IMR-90 (cell line): ENCODE measurements at regions not wholly inside any gene's neighbourhood (a gene's known extent, or its start where the extent isn't known, plus 50 kb on each side); places are given as distances from the start of the nearest gene placed in this dataset.

Experiments
- ATAC-seq: fragments of 200-7000 bp; cut with Tn5 transposase; 2 replicates; pipeline ENCODE4 v1.9.1; 2020; ENCODE audit warnings: low read depth, mild to moderate bottlenecking, moderate library complexity
- BruUV-seq: library from RNA; stranded (reverse); fragments of 400-500 nt; replicated peaks from 2 replicates; lab custom pipeline; 2021; lab: Mats Ljungman, UMichigan
- CTCF ChIA-PET: fragments of 300-600 bp; formaldehyde crosslinking; extraction: SDS; loops from one replicate; lab custom pipeline; 2021; ENCODE audit warnings: antibody characterized with exemption; lab: Yijun Ruan, JAX
- POLR2A ChIA-PET: fragments of 300-600 bp; sonication (Branson Sonifier 250); formaldehyde crosslinking; loops from one replicate; lab custom pipeline; 2022; ENCODE audit warnings: antibody characterized with exemption; ENCODE audit not compliant: unreplicated experiment; lab: Charles Lee
- DNase-seq: peaks from one replicate; pipeline ENCODE4 v3.0.0; 2013
- H2AFZ ChIP-seq: replicated peaks from 2 replicates; pipeline ENCODE3; 2013; ENCODE audit warnings: low read length, mild to moderate bottlenecking; ENCODE audit not compliant: poor library complexity
- H2AK5ac ChIP-seq: 2 replicates; pipeline ENCODE4 v1.6.1; 2013; ENCODE audit warnings: low read depth, low read length, inconsistent platforms
- H2AK9ac ChIP-seq: replicated peaks from 2 replicates; pipeline ENCODE3; 2013; ENCODE audit warnings: mild to moderate bottlenecking, low read depth, low read length, moderate library complexity; ENCODE audit not compliant: poor library complexity
- H2BK120ac ChIP-seq: 2 replicates; pipeline ENCODE4 v1.6.1; 2013; ENCODE audit warnings: low read depth, low read length, inconsistent platforms
- H2BK15ac ChIP-seq: 3 replicates; pipeline ENCODE4 v1.6.1; 2013; ENCODE audit warnings: low read depth, low read length, inconsistent platforms
- H2BK20ac ChIP-seq: 2 replicates; pipeline ENCODE4 v1.6.1; 2013; ENCODE audit warnings: low read depth, mild to moderate bottlenecking, inconsistent platforms, low read length, moderate library complexity
- H2BK5ac ChIP-seq: 2 replicates; pipeline ENCODE4 v1.6.1; 2013; ENCODE audit warnings: mild to moderate bottlenecking, low read depth, low read length, inconsistent platforms; ENCODE audit not compliant: poor library complexity, severe bottlenecking
- H3K14ac ChIP-seq: replicated peaks from 2 replicates; pipeline ENCODE4 v1.6.1; 2013; ENCODE audit warnings: low read depth, low read length, inconsistent platforms
- H3K18ac ChIP-seq: 2 replicates; pipeline ENCODE4 v1.6.1; 2013; ENCODE audit warnings: low read depth, low read length, control low read depth
- H3K23ac ChIP-seq: 2 replicates; pipeline ENCODE4 v1.6.1; 2013; ENCODE audit warnings: low read depth, low read length, inconsistent platforms
- H3K27ac ChIP-seq: 2 replicates; pipeline ENCODE4 v1.5.1; 2013; ENCODE audit warnings: mild to moderate bottlenecking, control low read depth, low read length; ENCODE audit not compliant: insufficient read depth
- H3K27me3 ChIP-seq: 2 replicates; pipeline ENCODE4 v1.6.1; 2013; ENCODE audit warnings: low read length; ENCODE audit not compliant: control insufficient read depth, insufficient read depth
- H3K36me3 ChIP-seq: 2 replicates; pipeline ENCODE4 v1.6.1; 2013; ENCODE audit warnings: low read length, mixed read lengths; ENCODE audit not compliant: control insufficient read depth, insufficient read depth
- H3K4ac ChIP-seq: 2 replicates; pipeline ENCODE4 v1.6.1; 2013; ENCODE audit warnings: low read depth, low read length, inconsistent platforms
- H3K4me1 ChIP-seq: 2 replicates; pipeline ENCODE4 v1.6.1; 2013; ENCODE audit warnings: low read length, mixed read lengths; ENCODE audit not compliant: control insufficient read depth, insufficient read depth
- H3K4me2 ChIP-seq: 2 replicates; pipeline ENCODE4 v1.6.1; 2013; ENCODE audit warnings: low read depth, mild to moderate bottlenecking, control low read depth, low read length, moderate library complexity
- H3K4me3 ChIP-seq: 2 replicates; pipeline ENCODE4 v1.5.1; 2013; ENCODE audit warnings: low read depth, mild to moderate bottlenecking, control low read depth, low read length, moderate library complexity; ENCODE audit not compliant: insufficient read depth
- H3K56ac ChIP-seq: 2 replicates; pipeline ENCODE4 v1.6.1; 2013; ENCODE audit warnings: low read length, inconsistent platforms; ENCODE audit not compliant: insufficient read depth; ENCODE audit errors: extremely low read depth
- H3K79me1 ChIP-seq, 2 experiments: 2 replicates each; pipeline ENCODE4 v1.6.1; 2013; ENCODE audit warnings: low read length in 2 of 2, inconsistent platforms in 1 of 2, low read depth in 1 of 2
- H3K9ac ChIP-seq: 2 replicates; pipeline ENCODE4 v1.6.1; 2013; ENCODE audit warnings: low read depth, low read length, control low read depth
- H3K9me1 ChIP-seq: 2 replicates; pipeline ENCODE4 v1.6.1; 2013; ENCODE audit warnings: low read length, inconsistent platforms; ENCODE audit not compliant: insufficient read depth
- H3K9me3 ChIP-seq: 2 replicates; pipeline ENCODE4 v1.6.1; 2013; ENCODE audit warnings: low read length; ENCODE audit not compliant: control insufficient read depth, insufficient read depth
- H4K20me1 ChIP-seq: 2 replicates; pipeline ENCODE4 v1.6.1; 2013; ENCODE audit warnings: low read length, inconsistent platforms; ENCODE audit not compliant: insufficient read depth
- H4K5ac ChIP-seq: 2 replicates; pipeline ENCODE4 v1.6.1; 2013; ENCODE audit warnings: mild to moderate bottlenecking, low read depth, low read length, control low read depth
- H4K8ac ChIP-seq, 2 experiments: 2 replicates each; pipeline ENCODE4 v1.6.1; 2013; ENCODE audit warnings: low read depth in 2 of 2, low read length in 2 of 2, control low read depth in 1 of 2, inconsistent platforms in 1 of 2
- H4K91ac ChIP-seq: 2 replicates; pipeline ENCODE4 v1.6.1; 2013; ENCODE audit warnings: low read depth, low read length, inconsistent platforms; ENCODE audit not compliant: insufficient read depth
- BHLHE40 ChIP-seq: fragments of 150-350 bp; IDR thresholded peaks from 2 replicates; pipeline ENCODE4 v1.6.1; 2016; ENCODE audit warnings: mild to moderate bottlenecking, low read depth, low read length
- CHD1 ChIP-seq: IDR thresholded peaks from 2 replicates; pipeline ENCODE4 v1.6.1; 2012; ENCODE audit warnings: low read depth, low read length, improper control_type of control experiment
- FOS ChIP-seq: fragments of 150-350 bp; IDR thresholded peaks from 2 replicates; pipeline ENCODE4 v1.6.1; 2016; ENCODE audit warnings: low read depth, low read length
- MXI1 ChIP-seq: IDR thresholded peaks from 2 replicates; pipeline ENCODE4 v1.6.1; 2012; ENCODE audit warnings: low read depth, mild to moderate bottlenecking, low read length, moderate library complexity, borderline replicate concordance
- POLR2A ChIP-seq: IDR thresholded peaks from 2 replicates; pipeline ENCODE4 v1.6.1; 2012; ENCODE audit warnings: mild to moderate bottlenecking, low read depth, low read length
- RAD21 ChIP-seq: IDR thresholded peaks from 2 replicates; pipeline ENCODE4 v1.6.1; 2012; ENCODE audit warnings: low read length, improper control_type of control experiment
- RFX5 ChIP-seq: IDR thresholded peaks from 2 replicates; pipeline ENCODE4 v1.8.0; 2012; ENCODE audit warnings: low read depth, mild to moderate bottlenecking, low read length, moderate library complexity
- SMC3 ChIP-seq: fragments of 150-350 bp; IDR thresholded peaks from 2 replicates; pipeline ENCODE4 v1.6.1; 2016; ENCODE audit warnings: low read depth, mild to moderate bottlenecking, antibody characterized with exemption, low read length, moderate library complexity
- WGBS, 2 experiments: methylation state at CpG; one replicate each; pipeline versions ENCODE4 v1.1.5 to v1.1.7; 2013; ENCODE audit warnings: missing lambda C conversion rate in 2 of 2; ENCODE audit not compliant: insufficient read length in 1 of 2; ENCODE audit errors: extremely low coverage in 2 of 2; 5-methylcytosine and 5-hydroxymethylcytosine counted together
- dilution Hi-C: fragments of 300-500 bp; cut with HindIII; formaldehyde crosslinking; loops from one replicate; pipeline ENCODE4 v1.14.3; 2018; ENCODE audit warnings: low sequenced_read_pairs; ENCODE audit not compliant: unreplicated experiment
- in situ Hi-C: fragments of 300-500 bp; cut with MboI; formaldehyde crosslinking; loops from 3 replicates; pipeline ENCODE4 v1.14.3; 2019; ENCODE audit warnings: low sequenced_read_pairs, inconsistent platforms, mixed read lengths
- intact Hi-C: fragments of 100-400 bp; cut with micrococcal nuclease; formaldehyde crosslinking; loops from 2 replicates; pipeline ENCODE4 v1.10.0; 2022
- TF ChIP-seq, protein P1 (sequence below): fragments of 150-350 bp; IDR thresholded peaks from 2 replicates; pipeline ENCODE4 v1.6.1; 2016; ENCODE audit warnings: low read depth, mild to moderate bottlenecking, low read length, moderate library complexity, borderline replicate concordance

DNA sequence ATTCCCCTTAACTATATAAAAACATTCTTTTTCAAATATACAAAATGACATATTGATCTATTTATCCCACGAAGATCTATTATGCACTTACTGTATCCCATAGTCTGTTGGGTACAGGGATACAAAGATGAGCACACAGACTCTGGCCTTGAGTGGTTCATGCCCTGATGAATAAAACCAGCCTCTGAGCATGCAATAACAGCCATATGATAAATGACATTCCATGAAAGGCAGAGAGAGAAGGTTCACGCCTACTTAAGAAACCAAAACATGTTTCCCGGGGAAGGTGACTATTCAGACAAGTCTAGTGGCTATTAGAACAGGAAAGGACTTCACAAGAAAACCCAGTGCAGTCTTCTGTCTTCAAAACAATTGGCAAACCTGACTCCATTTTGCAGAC lies 406.2 kb upstream of the BRINP1 start:
- no peak overlapping the region for H3K18ac ChIP-seq
- no peaks in the 10 kb centered on the region; the same call in 1 of the 2 replicates for H3K9me3 ChIP-seq
- no peak overlapping the region for H3K9ac ChIP-seq
- H3K14ac ChIP-seq, result no peak overlapping the region
- H3K56ac ChIP-seq, result no peak overlapping the region
- H2BK15ac ChIP-seq, result no peak overlapping the region
- no peak overlapping the region for H3K27ac ChIP-seq
- intact Hi-C loops (no loop called here), dilution Hi-C loops (no loop called here), in situ Hi-C loops (no loop called here)
- H4K91ac ChIP-seq, result no peak overlapping the region
- TF ChIP-seq RAD21 (no peak), POLR2A (no peak), FOS (no peak), RFX5 (no peak), CHD1 (no peak), MXI1 (no peak), SMC3 (no peak), BHLHE40 (no peak)
- TF ChIP-seq, protein P1, sequence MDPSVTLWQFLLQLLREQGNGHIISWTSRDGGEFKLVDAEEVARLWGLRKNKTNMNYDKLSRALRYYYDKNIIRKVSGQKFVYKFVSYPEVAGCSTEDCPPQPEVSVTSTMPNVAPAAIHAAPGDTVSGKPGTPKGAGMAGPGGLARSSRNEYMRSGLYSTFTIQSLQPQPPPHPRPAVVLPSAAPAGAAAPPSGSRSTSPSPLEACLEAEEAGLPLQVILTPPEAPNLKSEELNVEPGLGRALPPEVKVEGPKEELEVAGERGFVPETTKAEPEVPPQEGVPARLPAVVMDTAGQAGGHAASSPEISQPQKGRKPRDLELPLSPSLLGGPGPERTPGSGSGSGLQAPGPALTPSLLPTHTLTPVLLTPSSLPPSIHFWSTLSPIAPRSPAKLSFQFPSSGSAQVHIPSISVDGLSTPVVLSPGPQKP, result no peak
- no peaks in the 10 kb centered on the region for H3K4me1 ChIP-seq
- BruUV-seq, result no TSS peak
- H3K36me3 ChIP-seq, result no peaks in the 10 kb centered on the region
- no peak overlapping the region for H2BK120ac ChIP-seq
- no peaks in the 10 kb centered on the region for H3K79me1 ChIP-seq
- no peak overlapping the region for H4K5ac ChIP-seq
- POLR2A ChIA-PET, result no interaction called here
- H2AK9ac ChIP-seq, result no peak overlapping the region
- ATAC-seq (no peak), DNase-seq (no peak)
- no peaks in the 10 kb centered on the region for H3K27me3 ChIP-seq
- no peaks in the 10 kb centered on the region for H3K9me1 ChIP-seq
- no peak overlapping the region for H2BK5ac ChIP-seq
- H3K23ac ChIP-seq, result no peak overlapping the region
- no peak overlapping the region for H3K4me3 ChIP-seq
- no peaks in the 10 kb centered on the region for H4K20me1 ChIP-seq
- no peak overlapping the region for H2BK20ac ChIP-seq
- H4K8ac ChIP-seq, result no peak overlapping the region
- WGBS, 2 experiments, result no CpG with 5 or more reads among the region's 3 CpGs
- H3K4ac ChIP-seq, result no peak overlapping the region
- no peak overlapping the region for H3K4me2 ChIP-seq
- H2AFZ ChIP-seq, result no peak overlapping the region
- CTCF ChIA-PET, result no interaction called here
- no peak overlapping the region for H2AK5ac ChIP-seq
